ENCODE measurements at regions not wholly inside any gene's neighbourhood (a gene's known extent, or its start where the extent isn't known, plus 50 kb on each side); places are given as distances from the start of the nearest gene placed in this dataset.
A peak's percentile ranks its signal among the peaks of the same experiment; 100 is the strongest.

GRCh38 chr7:153036396-153037063 lies 277.0 kb downstream of the ACTR3B start:
- intact Hi-C loops (cut with DNase I), result no loop called here
- no peak overlapping the region for H3K27ac ChIP-seq
- DNase-seq (no peak), ATAC-seq (no peak)
- TF ChIP-seq POLR2A (IDR thresholded peaks at IDR 0.05), result no peak
- no peak for TF ChIP-seq CTCF (IDR thresholded peaks at IDR 0.05)
- no peaks in the 10 kb centered on the region for H3K4me1 ChIP-seq
- H3K36me3 ChIP-seq, result no peaks in the 10 kb centered on the region
- H3K27me3 ChIP-seq, result no peaks in the 10 kb centered on the region
- WGBS (ENCODE audit: insufficient coverage, low coverage, low lambda C conversion rate, missing lambda C conversion rate), result 62% methylated on average over 4 of the region's 4 CpGs
- H3K4me3 ChIP-seq, result no peak overlapping the region
- no peaks in the 10 kb centered on the region for H3K9me3 ChIP-seq

GRCh38 chr7:153043440-153043839 lies 283.9 kb downstream of the ACTR3B start:
- intact Hi-C loops (cut with DNase I), result no loop called here
- DNase-seq (no peak), ATAC-seq (peak in 1 of 4 donors; percentile 32)
- H3K4me1 ChIP-seq, result no peaks in the 10 kb centered on the region
- no peak for TF ChIP-seq POLR2A (IDR thresholded peaks at IDR 0.05)
- 90% methylated on average over 2 of the region's 9 CpGs for WGBS (ENCODE audit: insufficient coverage, low coverage, low lambda C conversion rate, missing lambda C conversion rate)
- no peaks in the 10 kb centered on the region for H3K27me3 ChIP-seq
- no peak overlapping the region for H3K4me3 ChIP-seq
- H3K27ac ChIP-seq, result no peak overlapping the region
- H3K36me3 ChIP-seq, result no peaks in the 10 kb centered on the region
- no peaks in the 10 kb centered on the region for H3K9me3 ChIP-seq

GRCh38 chr7:153044981-153045380 lies 285.4 kb downstream of the ACTR3B start:
- TF ChIP-seq CTCF (IDR thresholded peaks at IDR 0.05), result no peak
- no peak for TF ChIP-seq POLR2A (IDR thresholded peaks at IDR 0.05)
- intact Hi-C loops (cut with DNase I), result no loop called here
- Histone ChIP-seq H3K27me3 (no peaks in the 10 kb centered on the region), H3K4me3 (no peak overlapping the region), H3K36me3 (no peaks in the 10 kb centered on the region), H3K4me1 (no peaks in the 10 kb centered on the region), H3K27ac (no peak overlapping the region), H3K9me3 (no peaks in the 10 kb centered on the region)
- ATAC-seq (no peak), DNase-seq (no peak)

GRCh38 chr7:153047079-153047959 lies 287.8 kb downstream of the ACTR3B start:
- no peak overlapping the region for H3K27ac ChIP-seq
- no peak overlapping the region for H3K4me3 ChIP-seq
- no peaks in the 10 kb centered on the region for H3K9me3 ChIP-seq
- H3K27me3 ChIP-seq, result no peaks in the 10 kb centered on the region
- DNase-seq (no peak), ATAC-seq (no peak)
- intact Hi-C loops (cut with DNase I), result no loop called here
- 83% methylated on average over 17 of the region's 21 CpGs for WGBS (ENCODE audit: insufficient coverage, low coverage, low lambda C conversion rate, missing lambda C conversion rate)
- no peaks in the 10 kb centered on the region for H3K4me1 ChIP-seq
- no peaks in the 10 kb centered on the region for H3K36me3 ChIP-seq
- no peak for TF ChIP-seq POLR2A (IDR thresholded peaks at IDR 0.05)
- no peak for TF ChIP-seq CTCF (IDR thresholded peaks at IDR 0.05)

- intact Hi-C loops (cut with DNase I), result no loop called here
- WGBS (ENCODE audit: insufficient coverage, low coverage, low lambda C conversion rate, missing lambda C conversion rate), result 42% methylated on average over 5 of the region's 5 CpGs
- H3K4me1 ChIP-seq, result no peaks in the 10 kb centered on the region
- no peaks in the 10 kb centered on the region for H3K27me3 ChIP-seq
- no peak for DNase-seq
- no peak overlapping the region for H3K4me3 ChIP-seq
- H3K36me3 ChIP-seq, result no peaks in the 10 kb centered on the region
- no peak overlapping the region for H3K27ac ChIP-seq
- H3K9me3 ChIP-seq, result no peaks in the 10 kb centered on the region
- TF ChIP-seq POLR2A (IDR thresholded peaks at IDR 0.05), result no peak
- TF ChIP-seq CTCF (IDR thresholded peaks at IDR 0.05), result no peak
- no peak for ATAC-seq
Observed at GRCh38 chr7:153052206-153052605, 292.7 kb downstream of the ACTR3B start.
